ENCODE measurements at regions not wholly inside any gene's neighbourhood (a gene's known extent, or its start where the extent isn't known, plus 50 kb on each side); places are given as distances from the start of the nearest gene placed in this dataset.

- DNase-seq = no peak
These were observed 243.7 kb upstream of the BMPER start for GRCh38 chr7:33661430-33662160.

- DNase-seq = no peak
These were observed 238.8 kb upstream of the BMPER start for GRCh38 chr7:33666531-33666930.

DNA sequence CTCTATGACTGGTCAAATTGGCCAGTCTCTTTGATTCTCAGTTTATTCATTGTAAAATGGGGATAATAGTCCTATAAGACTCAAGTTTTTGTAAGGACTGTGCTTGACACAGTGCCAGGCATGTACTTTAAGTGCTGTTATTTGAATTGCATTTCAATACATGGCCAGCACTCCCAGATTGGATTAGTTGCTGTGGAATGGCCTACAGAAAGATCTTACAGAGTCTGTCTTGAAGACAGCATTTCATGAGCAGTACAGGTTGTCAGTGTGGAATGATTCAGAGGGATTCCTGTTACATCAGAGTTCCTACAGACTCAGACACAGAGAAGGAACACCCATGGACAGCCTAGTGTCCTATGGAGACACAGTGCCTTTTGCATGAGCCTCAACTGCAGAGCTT lies 238.1 kb upstream of the BMPER start:
- no peak for DNase-seq

GRCh38 chr7:33669251-33669670 lies 236.1 kb upstream of the BMPER start:
- DNase-seq = no peak

DNA sequence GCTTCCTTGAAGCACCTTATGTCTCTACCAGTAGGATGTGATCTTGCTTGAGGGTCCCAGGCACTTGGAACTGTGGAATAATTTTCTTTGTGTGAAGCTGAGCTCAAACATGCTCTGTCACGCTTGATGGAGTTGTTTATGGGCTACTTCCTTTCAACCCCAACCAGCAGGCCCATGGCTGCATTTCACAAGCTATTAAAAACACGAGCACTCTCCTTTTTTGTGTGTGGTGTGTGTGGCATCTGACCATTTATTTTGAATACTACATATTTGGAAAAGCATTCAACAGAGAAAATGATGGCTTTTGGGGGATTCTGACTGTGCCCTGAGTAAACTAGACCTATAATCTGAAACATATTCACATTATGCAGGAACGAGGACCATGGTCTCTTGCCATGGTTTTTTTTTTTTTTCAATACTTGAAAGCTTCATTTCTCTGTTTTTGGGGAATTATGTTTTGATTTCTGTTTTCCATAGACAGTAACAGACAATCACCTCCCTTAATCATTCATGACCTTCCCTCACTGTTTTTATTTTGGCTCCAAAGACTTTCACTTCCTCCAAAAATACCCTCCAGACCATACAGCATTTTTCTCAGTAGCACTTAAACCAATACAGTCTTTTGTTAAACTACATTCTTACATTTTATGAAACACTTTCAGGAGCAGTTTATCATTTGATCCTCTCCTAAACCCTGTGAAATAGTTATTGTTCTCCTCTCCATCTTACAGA lies 233.6 kb upstream of the BMPER start:
- DNase-seq = no peak

DNA sequence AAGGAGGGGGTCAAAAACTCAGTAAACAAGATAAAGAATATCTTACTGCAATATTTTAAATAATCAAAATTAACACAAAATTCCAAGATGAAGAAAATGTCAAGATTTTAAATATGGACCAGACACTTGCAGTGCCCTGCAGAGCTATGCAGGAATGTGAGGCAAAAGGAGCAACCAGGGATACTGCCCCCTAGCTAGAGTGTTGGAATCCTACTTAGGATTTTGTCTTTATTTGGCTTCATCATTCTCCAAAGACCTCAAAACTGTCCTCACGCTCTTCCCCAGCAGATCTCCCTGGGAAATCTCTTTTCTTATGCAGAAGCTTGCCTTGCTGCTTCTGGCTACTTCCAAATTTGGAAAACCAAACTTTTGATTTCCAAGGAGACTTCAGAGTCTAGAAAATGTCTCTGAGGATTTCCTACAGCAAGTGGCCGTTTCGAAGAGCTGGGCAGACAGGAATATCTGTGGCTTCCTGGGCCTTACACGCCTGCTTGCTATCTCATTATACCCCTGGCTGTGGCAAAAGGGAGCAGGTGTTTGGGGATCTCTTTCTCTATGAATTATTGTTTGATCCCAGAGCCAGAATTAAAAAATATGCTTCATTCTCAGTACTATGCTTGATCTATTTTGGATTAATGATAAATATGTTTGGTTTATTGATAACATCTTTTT lies 232.2 kb upstream of the BMPER start:
- no peak for DNase-seq

DNA sequence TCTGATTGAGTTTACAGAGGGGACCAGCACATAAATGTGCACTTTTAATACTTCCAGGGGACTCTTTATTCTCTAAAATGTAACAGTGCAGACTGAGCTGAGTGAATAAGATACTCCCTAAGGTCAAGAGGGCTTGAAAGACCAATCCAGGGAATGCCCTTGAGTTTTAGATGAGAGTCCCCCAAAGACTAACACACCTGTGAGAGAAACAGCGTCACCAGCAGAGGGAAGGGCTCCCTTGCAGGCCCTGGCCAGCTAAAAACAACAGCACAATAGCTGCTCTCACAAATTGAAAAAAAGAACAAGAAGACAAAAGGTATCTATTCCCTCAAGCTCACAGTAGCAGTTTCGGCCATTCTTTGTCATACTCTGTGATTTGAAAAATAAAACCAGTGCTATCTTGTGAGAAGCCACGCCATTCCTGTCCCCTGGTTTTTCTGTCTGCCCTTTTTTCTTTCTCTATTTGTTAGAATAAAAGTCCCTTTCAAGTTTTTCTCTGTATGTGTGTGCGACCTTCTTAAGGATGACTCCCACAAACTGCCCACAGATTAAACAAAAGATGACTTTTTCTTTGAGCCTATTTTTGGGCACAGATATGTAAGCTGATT lies 230.4 kb upstream of the BMPER start:
- no peak for DNase-seq

DNA sequence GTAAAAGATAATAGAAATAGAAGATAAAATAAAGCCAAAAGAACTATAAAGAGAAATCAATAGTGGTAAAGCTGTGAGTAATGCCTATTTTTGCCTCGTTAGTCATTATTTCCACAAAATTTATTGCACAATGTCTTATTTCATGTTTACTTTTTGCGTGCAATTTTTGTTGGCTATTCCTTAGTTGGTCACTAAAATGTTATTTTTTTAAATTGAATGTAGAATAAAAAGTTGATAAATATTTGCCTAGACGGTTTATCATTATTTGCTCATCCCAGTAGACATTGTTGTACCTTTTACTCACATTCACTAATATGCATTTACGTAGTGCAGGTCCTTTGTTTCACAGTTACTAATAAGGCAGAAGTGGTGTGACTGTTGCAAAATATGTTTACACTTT lies 227.8 kb upstream of the BMPER start:
- DNase-seq = no peak

DNA sequence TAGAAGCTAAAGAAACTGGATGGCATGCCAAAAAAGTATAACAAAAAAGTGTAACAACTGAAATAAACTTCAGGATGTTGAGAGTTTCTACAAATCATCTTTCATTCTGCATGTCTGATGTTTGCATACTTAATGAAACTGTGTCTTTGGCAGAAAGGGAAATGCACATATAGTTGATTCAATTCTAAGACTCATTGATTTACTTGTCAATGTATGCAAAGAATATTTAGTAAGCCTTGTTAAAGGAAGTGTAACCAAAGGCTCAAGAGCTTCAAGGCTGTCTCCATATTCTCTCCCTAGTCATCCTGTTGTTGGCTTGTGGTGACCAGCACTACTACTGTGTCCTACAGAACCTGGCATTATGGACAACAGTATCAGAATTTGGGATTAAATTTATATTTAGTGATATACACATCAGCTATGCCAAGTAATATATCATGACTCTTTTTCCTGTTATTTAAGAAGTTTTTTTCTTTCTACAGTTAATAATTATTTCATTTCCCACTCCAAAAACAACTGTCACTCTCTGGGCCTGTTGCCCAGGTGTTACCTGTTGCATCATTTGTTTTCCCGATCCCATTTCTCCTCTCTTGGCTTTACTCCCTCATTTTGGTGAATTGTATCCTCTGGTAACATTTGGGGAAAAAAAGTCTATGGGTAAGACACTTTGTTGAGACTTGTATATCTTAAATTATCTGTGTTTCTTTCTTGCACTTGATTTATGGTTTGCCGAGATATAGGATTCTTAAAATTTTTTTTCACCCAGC lies 226.6 kb upstream of the BMPER start:
- no peak for DNase-seq

GRCh38 chr7:33680682-33681081 lies 224.7 kb upstream of the BMPER start:
- DNase-seq = no peak

GRCh38 chr7:33685503-33685902 lies 219.8 kb upstream of the BMPER start:
- no peak for DNase-seq

GRCh38 chr7:33685981-33686683 lies 219.2 kb upstream of the BMPER start:
- no peak for DNase-seq

- DNase-seq = no peak
These were observed 217.7 kb upstream of the BMPER start for GRCh38 chr7:33687625-33688024.

DNA sequence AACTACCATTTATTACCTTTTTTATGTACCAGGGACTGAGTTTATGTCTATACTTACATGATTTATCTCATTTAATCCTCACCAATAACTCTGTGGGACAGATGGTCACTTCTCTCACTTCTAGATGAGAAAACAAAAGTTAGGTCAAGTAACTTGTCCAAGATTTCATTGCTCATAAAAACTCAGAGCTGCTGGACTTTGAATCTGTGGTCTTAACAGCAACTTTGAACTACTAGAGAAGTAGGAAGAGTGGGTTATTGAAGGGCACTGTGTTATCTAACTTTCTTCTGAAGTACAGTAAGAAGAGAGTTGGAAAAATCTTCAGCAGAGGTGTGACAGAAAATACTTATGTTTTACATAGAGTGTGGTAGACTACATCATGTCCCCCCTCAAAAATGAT lies 214.2 kb upstream of the BMPER start:
- DNase-seq = no peak

GRCh38 chr7:33692956-33693355 lies 212.4 kb upstream of the BMPER start:
- no peak for DNase-seq

- no peak for DNase-seq
These were observed 211.3 kb upstream of the BMPER start for GRCh38 chr7:33694006-33694405.

DNA sequence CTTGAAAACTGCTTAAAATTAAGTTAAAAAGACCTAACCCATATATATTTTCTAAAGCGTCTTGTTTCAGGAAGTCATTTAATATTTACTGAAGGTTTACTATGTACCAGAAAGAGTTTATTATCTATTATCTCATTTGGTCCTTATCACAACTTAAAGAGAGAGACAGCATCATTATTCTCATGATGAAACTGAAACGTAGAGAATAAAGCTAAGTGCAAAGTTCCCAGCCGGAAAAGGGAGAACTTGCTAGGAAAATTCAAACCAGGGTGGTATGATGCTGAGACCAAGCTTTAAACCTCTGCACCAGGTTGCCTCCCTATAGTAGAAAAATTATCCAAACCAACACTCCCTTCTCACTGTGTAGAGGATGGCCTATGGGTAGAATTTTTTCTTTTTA lies 207.7 kb upstream of the BMPER start:
- DNase-seq = no peak

- no peak for DNase-seq
These were observed 207.3 kb upstream of the BMPER start for GRCh38 chr7:33698041-33698440.

GRCh38 chr7:33698692-33699128 lies 206.6 kb upstream of the BMPER start:
- DNase-seq = no peak
